A673 (cell line): ENCODE measurements at regions not wholly inside any gene's neighbourhood (a gene's known extent, or its start where the extent isn't known, plus 50 kb on each side); places are given as distances from the start of the nearest gene placed in this dataset.

Source experiments
- EZH2 ChIP-seq: fragments of 200-600 bp; sonication (generic); IDR thresholded peaks from 2 replicates; pipeline ENCODE4 v1.6.1; 2017; ENCODE audit warnings: borderline replicate concordance, low read depth, mild to moderate bottlenecking, mixed read lengths, antibody characterized with exemption, low read length; ENCODE audit not compliant: poor library complexity, severe bottlenecking
- TF ChIP-seq, protein P1 (sequence below): fragments of 300-800, 200-600 bp; sonication (generic); conservative IDR thresholded peaks from 2 replicates; pipeline ENCODE4 v1.5.1; 2017; ENCODE audit warnings: low read depth, mild to moderate bottlenecking, antibody characterized with exemption, low read length, moderate library complexity, mixed read lengths

DNA sequence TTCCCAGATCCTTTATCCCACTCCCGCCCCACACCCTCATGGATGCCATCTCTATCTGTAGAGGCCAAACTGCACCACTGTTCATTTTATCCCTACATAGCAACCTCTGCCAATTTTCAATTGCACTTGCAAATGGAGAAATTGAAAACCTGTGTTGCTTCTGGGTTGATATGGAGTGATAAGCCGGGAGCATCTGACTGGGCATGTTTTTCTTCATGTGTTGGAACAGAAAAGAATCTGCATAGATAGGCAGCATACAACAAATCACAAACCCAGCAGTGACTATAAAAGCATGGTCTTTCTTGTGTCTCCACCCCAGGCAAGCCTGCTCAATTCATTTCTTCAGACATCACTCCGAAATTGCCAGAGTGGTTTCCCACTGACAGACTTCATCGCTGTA is 608.8 kb upstream of the CAMK1G start:
- TF ChIP-seq, protein P1, sequence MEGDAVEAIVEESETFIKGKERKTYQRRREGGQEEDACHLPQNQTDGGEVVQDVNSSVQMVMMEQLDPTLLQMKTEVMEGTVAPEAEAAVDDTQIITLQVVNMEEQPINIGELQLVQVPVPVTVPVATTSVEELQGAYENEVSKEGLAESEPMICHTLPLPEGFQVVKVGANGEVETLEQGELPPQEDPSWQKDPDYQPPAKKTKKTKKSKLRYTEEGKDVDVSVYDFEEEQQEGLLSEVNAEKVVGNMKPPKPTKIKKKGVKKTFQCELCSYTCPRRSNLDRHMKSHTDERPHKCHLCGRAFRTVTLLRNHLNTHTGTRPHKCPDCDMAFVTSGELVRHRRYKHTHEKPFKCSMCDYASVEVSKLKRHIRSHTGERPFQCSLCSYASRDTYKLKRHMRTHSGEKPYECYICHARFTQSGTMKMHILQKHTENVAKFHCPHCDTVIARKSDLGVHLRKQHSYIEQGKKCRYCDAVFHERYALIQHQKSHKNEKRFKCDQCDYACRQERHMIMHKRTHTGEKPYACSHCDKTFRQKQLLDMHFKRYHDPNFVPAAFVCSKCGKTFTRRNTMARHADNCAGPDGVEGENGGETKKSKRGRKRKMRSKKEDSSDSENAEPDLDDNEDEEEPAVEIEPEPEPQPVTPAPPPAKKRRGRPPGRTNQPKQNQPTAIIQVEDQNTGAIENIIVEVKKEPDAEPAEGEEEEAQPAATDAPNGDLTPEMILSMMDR: no peak
- no peak for TF ChIP-seq EZH2
